ENCODE measurements at regions not wholly inside any gene's neighbourhood (a gene's known extent, or its start where the extent isn't known, plus 50 kb on each side); places are given as distances from the start of the nearest gene placed in this dataset.

GRCh38 chr2:54360055-54360792 lies 95.9 kb upstream of the SPTBN1 start:
- no peak for DNase-seq (ENCODE audit: low spot score)
- Mint-ChIP-seq H3K27ac (ENCODE audit: unreplicated experiment) (no peak overlapping the region), H3K27me3 (ENCODE audit: unreplicated experiment) (no peaks in the 10 kb centered on the region)

DNA sequence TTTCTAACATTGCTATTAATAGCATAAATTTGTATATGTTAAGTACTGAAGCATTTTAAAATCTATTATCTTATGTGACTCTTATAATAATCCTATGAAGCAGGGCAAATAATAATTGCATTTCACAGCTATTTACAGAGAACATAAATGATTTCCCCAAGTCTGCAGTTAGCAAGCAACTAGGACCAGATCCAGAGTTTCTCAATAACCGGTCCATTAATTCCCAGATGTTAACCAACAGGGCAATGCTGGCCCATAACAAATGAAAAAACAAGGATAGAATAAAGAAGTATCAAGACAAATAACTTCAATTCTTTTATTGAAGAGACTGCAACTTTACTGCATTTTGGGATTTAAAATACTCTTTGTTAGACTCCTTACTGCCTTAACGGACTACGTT lies 91.7 kb upstream of the SPTBN1 start:
- Mint-ChIP-seq H3K4me1 (ENCODE audit: unreplicated experiment) (peaks cover 7% of the 10 kb centered on the region), H3K4me3 (ENCODE audit: unreplicated experiment) (no peak overlapping the region), H3K27ac (ENCODE audit: unreplicated experiment) (no peak overlapping the region), H3K9me3 (ENCODE audit: unreplicated experiment) (peaks cover 11% of the 10 kb centered on the region), H3K27me3 (ENCODE audit: unreplicated experiment) (no peaks in the 10 kb centered on the region), H3K36me3 (ENCODE audit: low read depth, unreplicated experiment) (peaks cover 16% of the 10 kb centered on the region)
- DNase-seq (ENCODE audit: low spot score) = no peak
- no peak for TF ChIP-seq CTCF (IDR thresholded peaks at IDR 0.05; ENCODE audit: unreplicated experiment)

More at GRCh38 chr2:54360055-54360792, 95.9 kb upstream of the SPTBN1 start:
- H3K4me1 Mint-ChIP-seq (ENCODE audit: unreplicated experiment) = peaks cover 24% of the 10 kb centered on the region
- no peak for TF ChIP-seq CTCF (IDR thresholded peaks at IDR 0.05; ENCODE audit: unreplicated experiment)
- no peak overlapping the region for H3K4me3 Mint-ChIP-seq (ENCODE audit: unreplicated experiment)
- H3K36me3 Mint-ChIP-seq (ENCODE audit: low read depth, unreplicated experiment) = peaks cover 4% of the 10 kb centered on the region
- H3K9me3 Mint-ChIP-seq (ENCODE audit: unreplicated experiment) = no peaks in the 10 kb centered on the region

- no peak for DNase-seq (ENCODE audit: low spot score)
- no peak for TF ChIP-seq CTCF (IDR thresholded peaks at IDR 0.05; ENCODE audit: unreplicated experiment)
- Mint-ChIP-seq H3K4me1 (ENCODE audit: unreplicated experiment) (peaks cover 3% of the 10 kb centered on the region), H3K9me3 (ENCODE audit: unreplicated experiment) (peaks cover 11% of the 10 kb centered on the region), H3K4me3 (ENCODE audit: unreplicated experiment) (no peak overlapping the region), H3K27me3 (ENCODE audit: unreplicated experiment) (no peaks in the 10 kb centered on the region), H3K36me3 (ENCODE audit: low read depth, unreplicated experiment) (peaks cover 16% of the 10 kb centered on the region), H3K27ac (ENCODE audit: unreplicated experiment) (no peak overlapping the region)
Observed at GRCh38 chr2:54365661-54366060, 90.5 kb upstream of the SPTBN1 start.

DNA sequence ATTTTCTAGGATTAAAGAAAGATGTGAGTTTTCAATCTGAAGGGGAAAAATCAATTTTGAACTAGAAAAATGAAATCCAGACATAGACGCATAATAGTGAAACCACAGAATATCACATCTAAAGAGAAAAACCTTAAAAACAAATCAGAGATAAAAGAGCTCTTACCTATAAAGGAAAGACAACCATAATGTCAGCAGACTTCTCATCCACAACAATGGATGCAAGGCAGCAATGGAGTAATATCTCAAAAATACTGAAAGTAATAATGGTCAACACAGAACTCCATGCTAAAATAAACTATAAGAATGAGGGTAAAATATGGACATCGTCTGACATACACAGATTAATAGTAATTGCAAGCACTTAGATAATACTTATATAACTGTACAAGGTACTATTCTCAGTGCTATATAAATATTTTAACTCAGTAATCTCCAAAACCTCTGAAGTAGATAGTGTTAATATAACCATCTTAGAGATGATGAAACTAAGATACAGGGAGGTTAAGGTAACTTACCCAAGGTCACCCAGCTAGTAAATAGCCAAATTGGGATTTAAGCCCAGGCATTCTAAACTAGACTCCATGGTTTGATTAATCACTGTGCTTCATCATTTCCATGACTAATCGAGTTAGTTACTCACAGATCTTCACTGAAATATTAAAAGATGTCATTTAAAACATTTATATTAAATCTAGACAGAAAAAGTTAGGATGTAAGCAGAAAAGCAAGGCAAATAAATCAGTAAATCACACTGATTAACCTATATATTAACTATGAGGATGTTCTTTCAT lies 89.4 kb upstream of the SPTBN1 start:
- no peak for TF ChIP-seq CTCF (IDR thresholded peaks at IDR 0.05; ENCODE audit: unreplicated experiment)
- DNase-seq (ENCODE audit: low spot score) = no peak
- peaks cover 11% of the 10 kb centered on the region for H3K9me3 Mint-ChIP-seq (ENCODE audit: unreplicated experiment)
- H3K36me3 Mint-ChIP-seq (ENCODE audit: low read depth, unreplicated experiment) = peaks cover 16% of the 10 kb centered on the region
- H3K27ac Mint-ChIP-seq (ENCODE audit: unreplicated experiment) = no peak overlapping the region
- H3K4me1 Mint-ChIP-seq (ENCODE audit: unreplicated experiment) = peaks cover 8% of the 10 kb centered on the region
- H3K4me3 Mint-ChIP-seq (ENCODE audit: unreplicated experiment) = no peak overlapping the region
- H3K27me3 Mint-ChIP-seq (ENCODE audit: unreplicated experiment) = no peaks in the 10 kb centered on the region

Data from endothelial cell (in vitro differentiated cells).